GM12801 (cell line): ENCODE measurements at regions not wholly inside any gene's neighbourhood (a gene's known extent, or its start where the extent isn't known, plus 50 kb on each side); places are given as distances from the start of the nearest gene placed in this dataset.

ENCODE experiments used
- CTCF ChIP-seq: IDR thresholded peaks from one replicate; pipeline ENCODE4 v1.5.1; 2011; ENCODE audit warnings: control low read depth; ENCODE audit not compliant: insufficient read length; ENCODE audit errors: extremely low read depth

DNA sequence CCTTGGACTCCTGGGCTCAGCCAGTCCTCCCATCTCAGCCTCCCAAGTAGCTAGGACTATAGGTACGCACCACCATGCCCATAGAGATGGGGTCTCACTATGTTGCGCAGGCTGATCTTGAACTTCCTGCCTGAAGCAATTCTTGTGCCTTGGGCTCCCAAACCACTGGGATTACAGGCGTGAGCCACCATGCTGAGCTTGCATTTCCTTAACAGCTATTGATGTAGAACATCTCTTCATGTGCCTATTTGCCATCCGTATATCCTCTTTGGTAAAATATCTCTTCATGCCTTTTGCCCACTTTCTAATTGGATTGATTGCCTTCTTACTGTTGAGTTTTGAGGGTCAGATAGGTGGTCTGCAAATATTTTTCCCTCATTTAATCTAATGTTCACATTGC lies 208.9 kb upstream of the TLE3 start:
- no peak for TF ChIP-seq CTCF

DNA sequence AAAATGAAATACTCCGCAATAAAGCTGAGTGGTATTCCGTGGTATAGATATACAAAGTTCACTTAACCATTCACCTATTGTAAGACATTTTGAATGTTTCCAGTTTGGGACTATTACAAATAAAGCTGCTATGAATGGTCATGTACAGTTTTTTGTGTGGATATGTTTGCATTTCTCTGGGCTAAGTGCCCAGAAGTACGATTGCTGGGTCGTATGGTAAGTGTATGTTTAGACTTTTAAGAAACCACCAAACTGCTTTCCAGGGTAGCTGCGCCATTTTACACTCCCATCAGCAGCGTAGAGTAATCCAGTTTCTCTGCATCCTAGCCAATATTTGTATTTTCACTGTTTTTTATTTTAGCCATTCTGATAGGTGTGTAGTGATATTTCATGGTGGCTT lies 208.4 kb upstream of the TLE3 start:
- TF ChIP-seq CTCF = no peak

DNA sequence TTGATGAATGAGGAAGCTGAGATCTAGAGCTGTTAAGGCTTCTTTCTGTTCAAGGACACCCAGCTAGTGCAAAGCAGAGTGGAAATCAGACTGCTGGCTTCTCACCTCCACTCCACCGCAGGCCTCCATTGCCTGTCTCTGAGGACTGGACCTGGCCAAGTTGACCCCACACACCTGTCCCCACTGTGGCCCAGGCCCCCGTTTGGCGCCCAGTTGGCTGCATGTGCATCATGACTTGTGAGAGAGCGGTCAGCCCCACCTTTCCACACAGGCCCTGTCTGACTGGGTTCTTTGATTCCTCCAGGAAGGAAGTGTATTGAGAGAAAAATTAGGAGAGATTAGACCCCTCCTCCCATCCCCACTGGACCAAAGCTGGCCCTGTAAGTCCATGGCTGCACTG lies 206.3 kb upstream of the TLE3 start:
- TF ChIP-seq CTCF = no peak

GRCh38 chr15:70302360-70302759 lies 204.6 kb upstream of the TLE3 start:
- TF ChIP-seq CTCF = no peak

- no peak for TF ChIP-seq CTCF
Measured at GRCh38 chr15:70301396-70301795, 203.7 kb upstream of the TLE3 start.

DNA sequence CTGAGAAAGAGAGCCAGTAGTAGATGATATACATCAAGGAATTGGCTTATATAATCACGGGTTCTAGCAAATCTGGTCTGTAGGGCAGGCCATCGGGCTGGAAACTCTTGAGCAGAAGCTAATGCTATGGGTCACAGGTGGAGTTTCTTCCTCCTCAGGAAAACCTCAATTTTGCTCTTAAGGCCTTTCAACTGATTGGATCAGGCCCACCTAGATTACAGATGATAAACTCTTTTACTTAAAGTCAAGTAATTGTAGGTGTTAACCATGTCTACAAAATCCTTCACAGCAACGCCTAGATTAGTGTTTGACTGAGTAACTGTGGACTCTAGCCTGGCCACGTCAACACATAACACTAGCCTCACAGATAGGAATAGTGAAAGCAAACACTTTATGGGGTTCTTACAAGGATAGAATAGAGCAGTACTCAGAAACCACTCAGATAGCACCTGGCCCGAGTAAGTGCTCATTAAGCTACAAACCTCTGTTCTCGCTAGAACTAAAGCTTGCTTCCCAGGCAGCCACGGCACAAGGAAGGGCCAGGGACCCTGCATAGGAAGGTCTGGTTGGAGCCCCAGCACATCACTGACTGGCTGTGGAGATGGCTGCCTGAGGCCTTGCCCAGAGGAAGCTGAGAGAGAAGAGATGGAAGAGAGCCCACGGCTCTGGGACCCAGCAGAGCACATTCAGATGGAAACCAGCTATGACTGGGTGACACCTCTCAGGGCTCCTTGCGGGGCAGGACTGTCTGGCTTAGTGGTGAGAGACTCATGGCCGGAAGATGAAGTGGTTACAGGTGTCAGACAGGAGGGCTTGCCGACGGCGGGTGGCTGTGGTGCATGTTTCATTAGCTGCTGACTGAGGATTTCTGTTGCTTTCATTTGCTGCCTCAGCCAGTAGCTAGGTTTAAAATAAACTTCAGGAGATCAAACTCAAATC lies 202.5 kb upstream of the TLE3 start:
- TF ChIP-seq CTCF = no peak

GRCh38 chr15:70297465-70298058 lies 199.8 kb upstream of the TLE3 start:
- no peak for TF ChIP-seq CTCF
